GM13976 (cell line): ENCODE measurements at regions not wholly inside any gene's neighbourhood (a gene's known extent, or its start where the extent isn't known, plus 50 kb on each side); places are given as distances from the start of the nearest gene placed in this dataset.

Experiments
- DNase-seq: peaks from one replicate; pipeline ENCODE4 v3.0.0; 2012; ENCODE audit warnings: low spot score
- CTCF ChIP-seq: IDR thresholded peaks from 2 replicates; pipeline ENCODE4 v1.5.1; 2012; ENCODE audit warnings: borderline replicate concordance, mild to moderate bottlenecking; ENCODE audit not compliant: insufficient read depth; ENCODE audit errors: extremely low read depth, missing control alignments, control extremely low read depth
- in situ Hi-C: fragments of 300-500 bp; cut with MboI; formaldehyde crosslinking; loops from one replicate; pipeline ENCODE4 v1.12.0; 2022; ENCODE audit warnings: low sequenced_read_pairs, mixed read lengths, inconsistent platforms; ENCODE audit not compliant: unreplicated experiment

GRCh38 chr5:167564275-167564674, 727.2 kb upstream of the WWC1 start:
- no peak for TF ChIP-seq CTCF
- DNase-seq: no peak
- in situ Hi-C loops: no loop called here

DNA sequence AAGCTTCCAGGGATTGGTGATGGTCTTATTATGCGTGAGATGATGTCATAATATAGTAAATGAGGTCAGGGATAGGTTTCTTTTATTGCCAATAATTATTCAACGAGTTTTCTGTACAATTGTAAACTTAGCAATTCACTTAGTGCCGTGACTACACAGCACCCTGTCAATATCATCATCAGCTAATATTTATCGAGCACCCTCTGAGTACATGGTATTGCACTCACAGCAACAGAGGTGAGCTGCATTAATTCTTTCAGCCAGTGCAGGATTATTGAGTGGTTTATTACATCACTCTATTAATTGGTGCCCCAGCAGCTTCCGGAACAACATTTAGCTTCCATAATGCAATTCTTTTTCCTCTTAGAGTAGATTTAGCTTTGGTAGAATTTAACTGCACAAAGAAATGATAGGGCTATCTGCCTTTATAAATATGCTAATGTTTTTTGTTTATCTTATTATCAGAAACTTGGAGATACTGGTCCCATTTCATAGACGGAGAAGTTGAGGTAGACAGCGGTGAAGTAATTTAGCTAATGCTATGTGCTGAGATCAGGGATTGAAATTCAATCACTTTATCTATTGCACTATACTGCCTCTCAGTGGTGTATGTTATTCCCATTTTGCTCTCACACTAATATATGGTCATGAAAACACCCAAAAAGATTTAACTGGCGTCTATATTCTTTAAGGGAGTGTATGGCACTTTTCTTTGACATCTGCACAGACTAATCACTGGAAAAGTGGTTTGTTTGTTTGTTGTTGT, 726.1 kb upstream of the WWC1 start:
- in situ Hi-C loops: no loop called here
- TF ChIP-seq CTCF: peak; percentile 13
- DNase-seq: peak; percentile 8

GRCh38 chr5:167570431-167570830, 721.0 kb upstream of the WWC1 start:
- in situ Hi-C loops: no loop called here
- no peak for DNase-seq
- no peak for TF ChIP-seq CTCF

- DNase-seq: no peak
- TF ChIP-seq CTCF: no peak
- in situ Hi-C loops: no loop called here
These were observed 719.6 kb upstream of the WWC1 start for GRCh38 chr5:167571824-167572223.

GRCh38 chr5:167573370-167574127, 717.9 kb upstream of the WWC1 start:
- DNase-seq: no peak
- in situ Hi-C loops: no loop called here
- no peak for TF ChIP-seq CTCF

GRCh38 chr5:167574464-167574863, 717.0 kb upstream of the WWC1 start:
- DNase-seq: no peak
- in situ Hi-C loops: no loop called here
- TF ChIP-seq CTCF: no peak
